ENCODE measurements at regions not wholly inside any gene's neighbourhood (a gene's known extent, or its start where the extent isn't known, plus 50 kb on each side); places are given as distances from the start of the nearest gene placed in this dataset.

- TF ChIP-seq, protein P1, sequence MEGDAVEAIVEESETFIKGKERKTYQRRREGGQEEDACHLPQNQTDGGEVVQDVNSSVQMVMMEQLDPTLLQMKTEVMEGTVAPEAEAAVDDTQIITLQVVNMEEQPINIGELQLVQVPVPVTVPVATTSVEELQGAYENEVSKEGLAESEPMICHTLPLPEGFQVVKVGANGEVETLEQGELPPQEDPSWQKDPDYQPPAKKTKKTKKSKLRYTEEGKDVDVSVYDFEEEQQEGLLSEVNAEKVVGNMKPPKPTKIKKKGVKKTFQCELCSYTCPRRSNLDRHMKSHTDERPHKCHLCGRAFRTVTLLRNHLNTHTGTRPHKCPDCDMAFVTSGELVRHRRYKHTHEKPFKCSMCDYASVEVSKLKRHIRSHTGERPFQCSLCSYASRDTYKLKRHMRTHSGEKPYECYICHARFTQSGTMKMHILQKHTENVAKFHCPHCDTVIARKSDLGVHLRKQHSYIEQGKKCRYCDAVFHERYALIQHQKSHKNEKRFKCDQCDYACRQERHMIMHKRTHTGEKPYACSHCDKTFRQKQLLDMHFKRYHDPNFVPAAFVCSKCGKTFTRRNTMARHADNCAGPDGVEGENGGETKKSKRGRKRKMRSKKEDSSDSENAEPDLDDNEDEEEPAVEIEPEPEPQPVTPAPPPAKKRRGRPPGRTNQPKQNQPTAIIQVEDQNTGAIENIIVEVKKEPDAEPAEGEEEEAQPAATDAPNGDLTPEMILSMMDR (IDR thresholded peaks at IDR 0.05 in 2 of 3, conservative IDR thresholded peaks at IDR 0.05 in 1 of 3; ENCODE audit: borderline replicate concordance in 1 of 3, insufficient read depth in 1 of 3, low read depth in 2 of 3, low read length in 2 of 3): no peak
- TF ChIP-seq EZH2phosphoT487 (IDR thresholded peaks at IDR 0.05; ENCODE audit: borderline replicate concordance) (no peak), EZH2 (IDR thresholded peaks at IDR 0.05) (no peak), JUND (IDR thresholded peaks at IDR 0.05) (no peak), POLR2A (IDR thresholded peaks at IDR 0.05; ENCODE audit: borderline replicate concordance, extremely low read depth, insufficient read depth, insufficient read length) (no peak), POLR2AphosphoS5 (IDR thresholded peaks at IDR 0.05; ENCODE audit: low read depth, low read length) (no peak), CEBPB (IDR thresholded peaks at IDR 0.05; ENCODE audit: low read depth) (no peak), ELF1 (IDR thresholded peaks at IDR 0.05; ENCODE audit: borderline replicate concordance, low read depth) (no peak), RAD21 (IDR thresholded peaks at IDR 0.05; ENCODE audit: low read depth) (no peak), SRF (IDR thresholded peaks at IDR 0.05; ENCODE audit: low read depth) (no peak), ZFX (IDR thresholded peaks at IDR 0.05) (no peak), SIN3A (IDR thresholded peaks at IDR 0.05; ENCODE audit: low read depth) (no peak), MAX (IDR thresholded peaks at IDR 0.05) (no peak)
- TF ChIP-seq, protein P2, sequence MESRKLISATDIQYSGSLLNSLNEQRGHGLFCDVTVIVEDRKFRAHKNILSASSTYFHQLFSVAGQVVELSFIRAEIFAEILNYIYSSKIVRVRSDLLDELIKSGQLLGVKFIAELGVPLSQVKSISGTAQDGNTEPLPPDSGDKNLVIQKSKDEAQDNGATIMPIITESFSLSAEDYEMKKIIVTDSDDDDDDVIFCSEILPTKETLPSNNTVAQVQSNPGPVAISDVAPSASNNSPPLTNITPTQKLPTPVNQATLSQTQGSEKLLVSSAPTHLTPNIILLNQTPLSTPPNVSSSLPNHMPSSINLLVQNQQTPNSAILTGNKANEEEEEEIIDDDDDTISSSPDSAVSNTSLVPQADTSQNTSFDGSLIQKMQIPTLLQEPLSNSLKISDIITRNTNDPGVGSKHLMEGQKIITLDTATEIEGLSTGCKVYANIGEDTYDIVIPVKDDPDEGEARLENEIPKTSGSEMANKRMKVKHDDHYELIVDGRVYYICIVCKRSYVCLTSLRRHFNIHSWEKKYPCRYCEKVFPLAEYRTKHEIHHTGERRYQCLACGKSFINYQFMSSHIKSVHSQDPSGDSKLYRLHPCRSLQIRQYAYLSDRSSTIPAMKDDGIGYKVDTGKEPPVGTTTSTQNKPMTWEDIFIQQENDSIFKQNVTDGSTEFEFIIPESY (IDR thresholded peaks at IDR 0.05; ENCODE audit: extremely low read depth, insufficient replicate concordance, low read length): no peak
Observed at GRCh38 chr13:103282571-103283450, 216.6 kb upstream of the SLC10A2 start.

Measured in HCT116 (cell line).